ENCODE measurements at regions not wholly inside any gene's neighbourhood (a gene's known extent, or its start where the extent isn't known, plus 50 kb on each side); places are given as distances from the start of the nearest gene placed in this dataset.

DNA sequence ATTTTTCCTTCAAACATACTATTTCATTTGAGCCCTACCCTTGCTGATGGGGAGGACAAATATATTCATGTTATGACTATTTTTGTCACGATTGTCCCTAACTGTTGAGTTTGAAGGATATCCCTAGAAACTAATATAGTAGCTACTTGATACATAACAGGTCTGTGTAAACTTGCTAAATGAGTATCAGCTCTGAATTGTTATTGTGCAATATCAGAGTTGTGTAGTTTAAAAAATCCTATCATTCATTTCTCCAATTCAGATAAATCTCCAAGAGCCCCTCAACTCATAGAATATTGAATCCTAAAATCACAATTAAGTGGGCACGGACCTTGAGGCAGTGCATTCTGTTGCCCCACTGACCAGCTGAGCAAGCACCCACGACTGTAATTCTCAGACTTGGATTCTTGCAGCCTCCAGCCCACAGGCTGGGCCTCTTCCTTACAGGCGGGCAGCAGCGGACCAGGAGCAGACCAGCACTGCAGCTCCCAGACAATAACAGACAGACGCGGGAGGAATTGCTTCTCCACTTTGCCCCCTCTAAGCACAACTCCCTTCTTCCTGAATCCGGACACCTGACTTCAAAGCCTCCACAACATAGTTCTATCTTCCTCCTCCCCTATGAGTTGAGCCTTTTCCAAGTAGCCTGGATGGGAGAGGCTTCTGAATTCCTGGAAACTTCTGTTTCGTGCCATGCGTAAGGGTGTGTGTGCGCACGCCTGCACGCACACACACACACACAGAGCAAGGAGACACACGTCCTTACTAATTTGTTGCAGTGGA, 337.6 kb upstream of the ARGLU1 start:
- no peak for DNase-seq

GRCh38 chr13:106899442-106899841, 331.5 kb upstream of the ARGLU1 start:
- no peak for DNase-seq

DNA sequence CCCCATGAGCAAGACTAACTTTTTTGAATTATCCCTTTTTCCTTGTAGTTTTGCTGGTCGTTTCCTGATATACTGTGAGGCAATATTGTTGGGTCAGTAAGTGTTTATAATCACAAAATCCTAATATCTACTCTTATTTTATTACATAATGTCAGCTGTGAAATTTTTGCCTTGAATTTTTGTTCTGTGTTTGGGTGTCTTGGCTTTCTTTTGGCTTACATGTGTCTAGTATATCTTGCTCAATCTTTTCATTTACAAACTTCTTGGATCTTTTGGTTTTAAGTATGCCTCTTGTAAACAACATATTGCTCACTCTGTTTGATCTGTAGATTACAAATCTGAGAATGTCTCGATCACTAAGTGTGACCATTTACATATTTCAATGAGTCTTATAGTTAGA, 330.3 kb upstream of the ARGLU1 start:
- DNase-seq = no peak

GRCh38 chr13:106888148-106888547, 320.2 kb upstream of the ARGLU1 start:
- DNase-seq = no peak

DNA sequence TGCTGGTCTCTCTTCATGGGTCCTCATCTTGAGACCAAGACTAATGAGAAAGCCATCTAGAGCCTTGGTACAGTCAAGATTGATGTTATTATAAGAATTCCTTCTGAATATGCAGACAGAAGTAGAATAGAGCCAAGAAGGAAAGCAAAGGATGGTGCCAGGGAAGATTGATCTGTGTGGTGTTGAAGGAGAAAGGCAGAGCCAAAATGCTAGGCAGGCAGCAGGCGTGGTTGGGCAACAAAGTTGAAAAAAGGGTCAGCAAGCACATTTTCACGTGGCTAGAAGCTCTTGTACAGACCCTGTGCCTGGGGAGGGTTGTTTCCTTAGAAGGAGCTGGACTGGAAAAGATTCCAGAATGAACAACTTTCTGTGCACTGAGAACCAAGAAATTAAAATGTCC, 319.7 kb upstream of the ARGLU1 start:
- no peak for DNase-seq

DNA sequence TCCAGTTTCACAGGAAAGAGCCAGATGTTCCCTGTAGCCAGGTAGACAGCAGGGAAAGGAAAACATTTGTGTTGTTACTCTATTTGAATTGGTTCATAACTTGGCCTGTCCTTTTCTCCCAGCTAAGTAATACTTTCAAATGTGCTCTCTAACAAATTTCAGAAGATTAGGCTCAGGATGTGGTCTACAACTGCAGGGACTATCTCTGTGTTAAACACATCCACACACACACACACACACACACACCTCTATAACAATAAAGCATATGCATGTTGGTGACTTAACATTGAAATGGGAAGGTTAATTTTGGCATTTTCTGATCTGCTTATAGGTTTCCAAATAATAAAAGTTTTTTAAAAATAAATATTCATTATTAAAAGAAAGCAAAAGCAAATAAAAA, 316.0 kb upstream of the ARGLU1 start:
- no peak for DNase-seq

DNA sequence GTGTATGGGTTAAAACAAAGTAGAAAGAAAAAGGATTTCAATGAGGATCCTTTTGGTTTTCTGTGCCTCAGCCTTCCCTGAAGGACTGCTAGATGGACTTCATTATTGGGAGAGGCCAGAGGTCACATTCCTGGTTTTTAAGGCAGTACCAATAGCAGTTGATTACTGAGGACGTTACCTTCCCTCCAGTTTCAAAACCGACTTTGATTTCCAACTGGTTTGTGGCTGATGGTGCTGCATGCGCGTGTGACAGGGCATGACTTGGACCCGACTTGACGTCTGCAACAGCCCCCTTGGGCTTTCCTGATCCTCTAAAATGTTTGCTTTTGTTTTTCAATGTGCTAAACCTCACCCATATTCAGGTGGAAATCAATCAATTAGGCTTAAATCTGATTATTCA, 314.3 kb upstream of the ARGLU1 start:
- DNase-seq = no peak

DNA sequence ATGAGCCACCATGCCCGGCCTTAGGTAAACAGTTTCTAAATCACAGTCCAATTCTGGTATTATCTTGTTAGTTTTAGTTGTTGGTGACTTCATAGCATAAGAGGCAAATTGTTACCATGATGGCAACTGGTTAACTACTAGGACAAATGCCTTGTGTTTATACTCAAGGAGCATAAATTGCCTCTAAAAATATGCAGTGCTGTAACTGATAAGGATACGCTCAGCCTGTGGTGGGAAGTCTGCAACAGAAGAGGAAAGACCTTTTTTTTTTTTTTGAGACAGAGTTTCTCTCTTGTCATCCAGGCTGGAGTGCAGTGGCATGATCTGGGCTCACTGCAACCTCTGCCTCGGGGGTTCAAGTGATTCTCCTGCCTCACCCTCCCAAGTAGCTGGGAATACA, 311.9 kb upstream of the ARGLU1 start:
- DNase-seq = no peak

- DNase-seq = no peak
These were observed 306.4 kb upstream of the ARGLU1 start for GRCh38 chr13:106874323-106874722.

DNA sequence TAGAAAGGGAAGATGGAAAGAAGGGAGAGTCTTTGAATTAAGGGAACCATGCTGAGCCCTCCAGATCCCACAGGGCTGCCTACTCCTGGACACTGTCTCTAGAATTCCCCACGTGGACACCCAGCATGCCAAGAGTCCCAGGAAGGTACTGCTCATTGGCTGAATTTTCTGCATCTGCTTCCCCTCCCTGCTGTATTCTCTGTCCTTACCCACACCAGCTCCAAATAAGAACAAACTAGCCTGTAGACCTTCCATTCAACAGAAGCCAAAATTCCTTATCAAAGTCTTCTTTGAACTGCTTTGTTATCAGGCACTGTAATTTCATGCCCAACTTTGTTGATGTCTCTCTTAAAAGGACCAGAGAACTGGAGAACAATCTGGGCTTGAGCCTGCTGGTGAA, 305.9 kb upstream of the ARGLU1 start:
- no peak for DNase-seq

- DNase-seq = no peak
These were observed 299.3 kb upstream of the ARGLU1 start for GRCh38 chr13:106867249-106867648.

- DNase-seq = no peak
These were observed 297.9 kb upstream of the ARGLU1 start for GRCh38 chr13:106865716-106866440.

- no peak for DNase-seq
These were observed 291.6 kb upstream of the ARGLU1 start for GRCh38 chr13:106859533-106859904.

DNA sequence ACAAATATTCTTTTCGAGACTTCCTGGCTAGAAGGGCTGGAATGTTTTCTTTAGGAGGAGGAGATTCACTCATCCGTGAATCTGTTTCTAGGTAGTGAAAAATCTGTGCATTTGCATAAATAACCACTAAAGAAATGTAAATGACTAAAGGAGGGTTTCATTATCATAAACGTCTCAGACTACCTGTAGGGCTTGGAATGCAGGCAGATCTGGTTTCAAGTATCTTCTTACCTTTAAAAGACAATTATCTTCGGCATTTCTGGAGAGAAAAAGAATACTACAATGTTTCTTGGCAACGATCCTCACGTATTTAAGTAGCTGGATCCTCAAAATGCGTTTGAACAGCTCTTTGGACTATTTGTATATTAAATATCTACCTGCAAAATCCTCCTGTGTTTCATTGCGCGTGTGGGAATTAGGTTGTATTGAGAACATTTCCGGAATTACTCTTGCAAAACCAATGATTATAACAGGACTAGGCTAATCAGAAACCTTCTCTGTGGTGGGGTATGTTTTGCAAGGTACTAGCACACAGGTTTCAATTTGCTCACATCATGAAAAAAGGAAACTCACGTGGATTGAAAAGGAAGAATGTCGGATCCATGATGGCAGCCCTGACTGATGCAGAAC, 291.1 kb upstream of the ARGLU1 start:
- no peak for DNase-seq

GRCh38 chr13:106852436-106852835, 284.5 kb upstream of the ARGLU1 start:
- DNase-seq = no peak

DNA sequence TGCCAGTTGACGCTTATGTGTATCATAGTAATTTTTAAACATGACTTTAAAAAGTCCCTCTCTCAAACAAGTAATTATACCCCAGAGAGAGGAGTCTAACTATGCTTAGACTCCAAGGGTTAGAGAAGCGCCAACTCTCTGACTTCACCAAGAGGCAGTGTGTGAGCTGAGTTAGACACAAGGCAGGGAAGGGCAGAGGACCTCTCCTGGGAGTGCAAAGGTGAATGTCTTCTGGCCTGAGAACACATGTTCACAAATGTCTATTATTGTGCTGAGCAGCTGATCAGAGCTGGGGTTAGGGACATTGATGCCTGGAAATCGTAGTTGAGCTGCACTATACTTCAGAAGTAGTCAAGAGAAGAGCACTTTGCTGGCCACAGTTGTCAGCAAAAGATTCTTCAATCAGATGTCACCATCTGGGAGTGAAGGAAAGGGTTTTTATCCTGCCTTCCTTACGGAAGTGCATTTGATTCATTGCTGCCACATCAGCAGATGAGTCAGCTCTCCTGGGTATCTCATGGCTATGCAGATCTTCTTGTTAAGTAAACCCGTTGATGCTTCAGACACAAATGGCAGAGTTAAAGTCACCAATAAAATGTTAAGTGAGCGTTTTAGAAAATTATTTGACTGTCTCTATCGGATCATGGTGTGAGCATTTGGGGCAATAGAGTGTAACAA, 283.2 kb upstream of the ARGLU1 start:
- DNase-seq = no peak

GRCh38 chr13:106846571-106847448, 278.9 kb upstream of the ARGLU1 start:
- DNase-seq = no peak

GRCh38 chr13:106836186-106836802, 268.4 kb upstream of the ARGLU1 start:
- no peak for DNase-seq

GRCh38 chr13:106835477-106835876, 267.5 kb upstream of the ARGLU1 start:
- DNase-seq = no peak

GRCh38 chr13:106821979-106822378, 254.0 kb upstream of the ARGLU1 start:
- DNase-seq = no peak

DNA sequence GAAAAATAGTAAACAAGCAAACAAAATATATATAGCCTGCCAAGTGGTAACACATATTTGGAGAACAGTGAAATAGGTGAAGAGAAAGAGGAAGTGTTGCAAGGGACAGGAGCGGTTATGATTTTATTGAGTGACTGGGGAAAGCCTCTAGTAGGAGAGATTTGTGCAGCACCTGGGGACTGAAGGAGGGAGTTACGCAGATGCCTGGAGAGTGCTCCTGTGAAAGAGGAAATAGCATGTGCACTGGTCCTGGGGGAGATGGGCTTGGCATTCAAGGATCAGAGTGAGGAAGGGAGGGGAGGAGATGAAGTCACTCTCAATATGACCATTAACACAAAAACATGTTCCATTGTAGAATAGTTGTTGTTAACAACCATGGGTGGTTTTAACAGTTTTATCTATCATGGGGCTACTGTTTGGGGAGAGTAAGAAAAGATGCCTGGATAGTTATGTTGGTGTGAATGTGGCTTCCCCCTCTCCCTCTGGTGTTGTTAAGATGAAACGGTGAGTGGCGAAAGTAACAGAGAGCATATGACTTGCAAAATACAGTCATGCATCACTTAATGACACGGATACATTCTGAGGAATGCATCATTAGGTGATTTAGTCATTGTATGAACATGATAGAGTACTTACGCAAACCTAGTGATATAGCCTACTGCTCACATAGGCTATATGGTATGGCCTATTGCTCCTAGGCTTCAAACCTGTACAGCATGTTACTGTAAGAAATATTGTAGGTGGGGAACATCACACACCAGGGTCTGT, 251.7 kb upstream of the ARGLU1 start:
- DNase-seq = no peak

Measured in NCI-H1436 treated with DMSO at 0.1 percent for 48 hours (cell line).